Esophagus squamous epithelium (tissue), 4 donors: ENCODE measurements at regions not wholly inside any gene's neighbourhood (a gene's known extent, or its start where the extent isn't known, plus 50 kb on each side); places are given as distances from the start of the nearest gene placed in this dataset.

Experiments used
- POLR2A ChIP-seq, 4 donors: fragments of 450-650 bp; IDR thresholded peaks; one replicate each; pipeline ENCODE4 v1.6.1; 2017; ENCODE audit warnings: antibody characterized with exemption in 4 of 4, mild to moderate bottlenecking in 4 of 4, moderate library complexity in 3 of 4
- TF ChIP-seq, protein P1 (sequence below), 6 experiments: fragments of 450-650 bp in 4 of 6; fragments of 200-600 bp in 2 of 6; sonication (generic) in 2 of 6; IDR thresholded peaks; one replicate each; pipeline ENCODE4 v1.5.1; 2016 to 2019; ENCODE audit warnings: antibody characterized with exemption in 6 of 6, mild to moderate bottlenecking in 4 of 6, moderate library complexity in 4 of 6

DNA sequence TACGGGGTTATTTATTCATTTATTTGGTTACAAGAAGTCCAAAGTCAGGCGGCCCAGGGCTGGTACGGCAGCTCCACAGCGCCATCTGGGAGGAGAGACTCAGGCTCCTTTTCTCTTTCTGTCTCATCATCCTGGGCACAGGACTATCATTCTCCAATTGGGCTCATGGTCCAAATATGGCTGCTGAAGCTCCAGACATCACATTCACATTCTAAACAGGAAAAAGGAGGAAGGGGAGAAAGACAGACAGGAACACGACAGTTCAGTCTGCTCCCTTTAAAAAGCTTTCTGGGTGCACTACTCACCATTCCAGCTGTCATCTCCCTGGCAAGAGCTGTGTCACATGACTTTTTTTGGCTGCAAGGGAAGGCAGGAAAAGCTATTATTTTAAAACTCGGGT lies 74.4 kb upstream of the PDZD8 start:
- TF ChIP-seq, protein P1, sequence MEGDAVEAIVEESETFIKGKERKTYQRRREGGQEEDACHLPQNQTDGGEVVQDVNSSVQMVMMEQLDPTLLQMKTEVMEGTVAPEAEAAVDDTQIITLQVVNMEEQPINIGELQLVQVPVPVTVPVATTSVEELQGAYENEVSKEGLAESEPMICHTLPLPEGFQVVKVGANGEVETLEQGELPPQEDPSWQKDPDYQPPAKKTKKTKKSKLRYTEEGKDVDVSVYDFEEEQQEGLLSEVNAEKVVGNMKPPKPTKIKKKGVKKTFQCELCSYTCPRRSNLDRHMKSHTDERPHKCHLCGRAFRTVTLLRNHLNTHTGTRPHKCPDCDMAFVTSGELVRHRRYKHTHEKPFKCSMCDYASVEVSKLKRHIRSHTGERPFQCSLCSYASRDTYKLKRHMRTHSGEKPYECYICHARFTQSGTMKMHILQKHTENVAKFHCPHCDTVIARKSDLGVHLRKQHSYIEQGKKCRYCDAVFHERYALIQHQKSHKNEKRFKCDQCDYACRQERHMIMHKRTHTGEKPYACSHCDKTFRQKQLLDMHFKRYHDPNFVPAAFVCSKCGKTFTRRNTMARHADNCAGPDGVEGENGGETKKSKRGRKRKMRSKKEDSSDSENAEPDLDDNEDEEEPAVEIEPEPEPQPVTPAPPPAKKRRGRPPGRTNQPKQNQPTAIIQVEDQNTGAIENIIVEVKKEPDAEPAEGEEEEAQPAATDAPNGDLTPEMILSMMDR (IDR thresholded peaks at IDR 0.05) = peak in 1 of 6 experiments; percentile 38
- no peak for TF ChIP-seq POLR2A (IDR thresholded peaks at IDR 0.05)
